ENCODE measurements at regions not wholly inside any gene's neighbourhood (a gene's known extent, or its start where the extent isn't known, plus 50 kb on each side); places are given as distances from the start of the nearest gene placed in this dataset.
"Not testable (repeated sequence)": the region's sequence is repeated elsewhere in the genome, so short reads cannot be mapped to it uniquely, and the experiment has no call there.

- not testable (repeated sequence) for H3K9me3 ChIP-seq (ENCODE audit: insufficient read depth, low read depth, low read length); H3K36me3 Mint-ChIP-seq (ENCODE audit: low read depth, unreplicated experiment); H3K4me1 ChIP-seq (ENCODE audit: insufficient read depth, low read length); H3K27me3 Mint-ChIP-seq (ENCODE audit: low read depth, unreplicated experiment); H4K20me1 ChIP-seq (ENCODE audit: insufficient read depth, low read length); H3K27me3 ChIP-seq (ENCODE audit: insufficient read depth, low read length); H2AFZ ChIP-seq (ENCODE audit: low read depth, low read length); H3K4me3 ChIP-seq (ENCODE audit: insufficient read depth, low read depth, low read length); H3K4me2 ChIP-seq (ENCODE audit: low read length); H3K27ac Mint-ChIP-seq (ENCODE audit: unreplicated experiment); H3K79me2 ChIP-seq (ENCODE audit: insufficient read depth, low read length); H3K4me1 Mint-ChIP-seq (ENCODE audit: low read depth, unreplicated experiment); DNase-seq (ENCODE audit: low read depth); H3K4me3 Mint-ChIP-seq (ENCODE audit: unreplicated experiment); H3K36me3 ChIP-seq (ENCODE audit: insufficient read depth, low read length); H3K9ac ChIP-seq (ENCODE audit: low read length); FAIRE-seq; H3K27ac ChIP-seq (ENCODE audit: low read depth, low read length)
- peaks cover 32% of the 10 kb centered on the region for H3K9me3 Mint-ChIP-seq (ENCODE audit: unreplicated experiment)
Measured at GRCh38 chr7:97234494-97234893, 117.0 kb downstream of the SDHAF3 start.

- no peak for TF ChIP-seq CTCF (IDR thresholded peaks at IDR 0.05; ENCODE audit: insufficient read depth, low read depth, low read length)
- no peak for TF ChIP-seq EZH2 (IDR thresholded peaks at IDR 0.05; ENCODE audit: insufficient read depth, low read length)
- Histone ChIP-seq H3K27ac (ENCODE audit: low read depth, low read length) (no peak overlapping the region), H3K4me2 (ENCODE audit: low read length) (no peak overlapping the region), H4K20me1 (ENCODE audit: insufficient read depth, low read length) (no peaks in the 10 kb centered on the region), H3K36me3 (ENCODE audit: insufficient read depth, low read length) (no peaks in the 10 kb centered on the region), H2AFZ (ENCODE audit: low read depth, low read length) (no peak overlapping the region), H3K79me2 (ENCODE audit: insufficient read depth, low read length) (no peaks in the 10 kb centered on the region), H3K4me1 (ENCODE audit: insufficient read depth, low read length) (no peaks in the 10 kb centered on the region), H3K27me3 (ENCODE audit: insufficient read depth, low read length) (no peaks in the 10 kb centered on the region), H3K9ac (ENCODE audit: low read length) (no peak overlapping the region), H3K9me3 (ENCODE audit: insufficient read depth, low read depth, low read length) (no peaks in the 10 kb centered on the region), H3K4me3 (ENCODE audit: insufficient read depth, low read depth, low read length) (no peak overlapping the region)
- H3K36me3 Mint-ChIP-seq (ENCODE audit: low read depth, unreplicated experiment): no peaks in the 10 kb centered on the region
- H3K4me1 Mint-ChIP-seq (ENCODE audit: low read depth, unreplicated experiment): no peaks in the 10 kb centered on the region
- no peaks in the 10 kb centered on the region for H3K27me3 Mint-ChIP-seq (ENCODE audit: low read depth, unreplicated experiment)
- no peak overlapping the region for H3K27ac Mint-ChIP-seq (ENCODE audit: unreplicated experiment)
- no peak for FAIRE-seq
- H3K4me3 Mint-ChIP-seq (ENCODE audit: unreplicated experiment): no peak overlapping the region
- DNase-seq (ENCODE audit: low read depth): no peak
- H3K9me3 Mint-ChIP-seq (ENCODE audit: unreplicated experiment): peaks cover 5% of the 10 kb centered on the region
Measured at GRCh38 chr7:97246317-97246716, 128.8 kb downstream of the SDHAF3 start.

GRCh38 chr7:97258187-97258586, 140.7 kb downstream of the SDHAF3 start:
- H3K4me1 ChIP-seq (ENCODE audit: insufficient read depth, low read length); H3K9me3 ChIP-seq (ENCODE audit: insufficient read depth, low read depth, low read length); H3K4me3 Mint-ChIP-seq (ENCODE audit: unreplicated experiment); H3K36me3 ChIP-seq (ENCODE audit: insufficient read depth, low read length); H3K79me2 ChIP-seq (ENCODE audit: insufficient read depth, low read length); H4K20me1 ChIP-seq (ENCODE audit: insufficient read depth, low read length); H3K9ac ChIP-seq (ENCODE audit: low read length); H3K36me3 Mint-ChIP-seq (ENCODE audit: low read depth, unreplicated experiment); H2AFZ ChIP-seq (ENCODE audit: low read depth, low read length); DNase-seq (ENCODE audit: low read depth); FAIRE-seq; H3K27me3 Mint-ChIP-seq (ENCODE audit: low read depth, unreplicated experiment); H3K27me3 ChIP-seq (ENCODE audit: insufficient read depth, low read length); H3K4me2 ChIP-seq (ENCODE audit: low read length); H3K27ac Mint-ChIP-seq (ENCODE audit: unreplicated experiment); H3K4me3 ChIP-seq (ENCODE audit: insufficient read depth, low read depth, low read length); H3K27ac ChIP-seq (ENCODE audit: low read depth, low read length); H3K4me1 Mint-ChIP-seq (ENCODE audit: low read depth, unreplicated experiment): not testable (repeated sequence)
- peaks cover 11% of the 10 kb centered on the region for H3K9me3 Mint-ChIP-seq (ENCODE audit: unreplicated experiment)

GRCh38 chr7:97269741-97270140, 152.2 kb downstream of the SDHAF3 start:
- no peak for FAIRE-seq
- Mint-ChIP-seq H3K4me3 (ENCODE audit: unreplicated experiment) (no peak overlapping the region), H3K27me3 (ENCODE audit: low read depth, unreplicated experiment) (no peaks in the 10 kb centered on the region), H3K36me3 (ENCODE audit: low read depth, unreplicated experiment) (no peaks in the 10 kb centered on the region), H3K9me3 (ENCODE audit: unreplicated experiment) (no peaks in the 10 kb centered on the region), H3K4me1 (ENCODE audit: low read depth, unreplicated experiment) (no peaks in the 10 kb centered on the region), H3K27ac (ENCODE audit: unreplicated experiment) (no peak overlapping the region)
- Histone ChIP-seq H3K79me2 (ENCODE audit: insufficient read depth, low read length) (no peaks in the 10 kb centered on the region), H3K4me2 (ENCODE audit: low read length) (no peak overlapping the region), H3K9ac (ENCODE audit: low read length) (no peak overlapping the region), H3K4me3 (ENCODE audit: insufficient read depth, low read depth, low read length) (no peak overlapping the region), H4K20me1 (ENCODE audit: insufficient read depth, low read length) (no peaks in the 10 kb centered on the region), H3K27me3 (ENCODE audit: insufficient read depth, low read length) (no peaks in the 10 kb centered on the region), H3K36me3 (ENCODE audit: insufficient read depth, low read length) (no peaks in the 10 kb centered on the region), H3K27ac (ENCODE audit: low read depth, low read length) (no peak overlapping the region), H3K9me3 (ENCODE audit: insufficient read depth, low read depth, low read length) (no peaks in the 10 kb centered on the region), H2AFZ (ENCODE audit: low read depth, low read length) (no peak overlapping the region), H3K4me1 (ENCODE audit: insufficient read depth, low read length) (no peaks in the 10 kb centered on the region)
- TF ChIP-seq EZH2 (IDR thresholded peaks at IDR 0.05; ENCODE audit: insufficient read depth, low read length): no peak
- no peak for TF ChIP-seq CTCF (IDR thresholded peaks at IDR 0.05; ENCODE audit: insufficient read depth, low read depth, low read length)
- DNase-seq (ENCODE audit: low read depth): no peak

All from astrocyte (in vitro differentiated cells and primary cell).